GM12878 (cell line): ENCODE measurements at regions not wholly inside any gene's neighbourhood (a gene's known extent, or its start where the extent isn't known, plus 50 kb on each side); places are given as distances from the start of the nearest gene placed in this dataset.

Experiments used
- ATAC-seq: fragments of 200-7000 bp; cut with Tn5 transposase; 3 replicates; pipeline ENCODE4 v1.9.1; 2020; ENCODE audit warnings: mild to moderate bottlenecking, moderate library complexity
- BruUV-seq: library from RNA; stranded (reverse); fragments of 400-500 nt; replicated peaks from 2 replicates; lab custom pipeline; 2021; lab: Mats Ljungman, UMichigan
- CTCF ChIA-PET: fragments of 300-600 bp; sonication (Branson Sonifier 250); formaldehyde crosslinking; extraction: SDS; loops from one replicate; lab custom pipeline; 2021; ENCODE audit warnings: inconsistent platforms; lab: Yijun Ruan, JAX
- POLR2A ChIA-PET: fragments of 350-600 bp; formaldehyde crosslinking; extraction: SDS; loops from one replicate; lab custom pipeline; 2021; ENCODE audit warnings: inconsistent platforms; lab: Charles Lee
- RAD21 ChIA-PET: fragments of 300-600 bp; sonication (Branson Sonifier 250); formaldehyde crosslinking; loops from one replicate; lab custom pipeline; 2023; ENCODE audit warnings: antibody characterized with exemption; ENCODE audit not compliant: unreplicated experiment; lab: Charles Lee
- SMC1A ChIA-PET: fragments of 300-600 bp; sonication (Branson Sonifier 250); formaldehyde crosslinking; loops from one replicate; lab custom pipeline; 2023; ENCODE audit not compliant: unreplicated experiment, uncharacterized antibody; lab: Charles Lee
- DNase-seq: peaks from one replicate; pipeline ENCODE4 v3.0.0-alpha.2; 2011; ENCODE audit warnings: low read depth, low spot score
- FAIRE-seq: peaks from 3 replicates; lab custom pipeline; 2011; peaks lifted over from hg19 to GRCh38; lab: Jason Lieb, UNC
- H2AFZ ChIP-seq: 2 replicates; pipeline ENCODE4 v1.6.0; 2011; ENCODE audit warnings: low read depth, low read length, control low read depth; ENCODE audit not compliant: control insufficient read depth
- H3K27ac ChIP-seq: 2 replicates; pipeline ENCODE4 v1.5.1; 2011; ENCODE audit warnings: control low read depth; ENCODE audit not compliant: control insufficient read depth, insufficient read depth
- H3K27me3 ChIP-seq, 2 experiments: replicated peaks in 1 of 2; 2 replicates each; pipeline versions ENCODE4 v1.6.0 to v1.6.1; 2011; ENCODE audit warnings: low read length in 1 of 2; ENCODE audit not compliant: control insufficient read depth in 2 of 2, insufficient read depth in 2 of 2
- H3K36me3 ChIP-seq, 2 experiments: 2 replicates each; pipeline ENCODE4 v1.5.1; 2011; ENCODE audit warnings: low read length in 1 of 2; ENCODE audit not compliant: control insufficient read depth in 2 of 2, insufficient read depth in 2 of 2
- H3K4me1 ChIP-seq: 2 replicates; pipeline ENCODE4 v1.6.1; 2011; ENCODE audit warnings: mild to moderate bottlenecking, low read length, moderate library complexity, mixed read lengths; ENCODE audit not compliant: control insufficient read depth, insufficient read depth
- H3K4me2 ChIP-seq: 2 replicates; pipeline ENCODE4 v1.6.0; 2011; ENCODE audit warnings: control low read depth; ENCODE audit not compliant: control insufficient read depth, insufficient read depth
- H3K4me3 ChIP-seq: fragments of 200-600 bp; sonication (generic); 2 replicates; pipeline ENCODE4 v1.5.1; 2016
- H3K79me2 ChIP-seq: 2 replicates; pipeline ENCODE4 v1.6.0; 2011; ENCODE audit warnings: low read length; ENCODE audit not compliant: control insufficient read depth, insufficient read depth
- H3K9ac ChIP-seq: 2 replicates; pipeline ENCODE4 v1.8.0; 2011; ENCODE audit warnings: low read length, control low read depth, mixed read lengths; ENCODE audit not compliant: control insufficient read depth, insufficient read depth
- H3K9me3 ChIP-seq: replicated peaks from 3 replicates; pipeline ENCODE4 v1.5.1; 2011; ENCODE audit warnings: mild to moderate bottlenecking, low read length; ENCODE audit not compliant: control insufficient read depth, insufficient read depth
- H4K20me1 ChIP-seq: 2 replicates; pipeline ENCODE4 v1.6.0; 2011; ENCODE audit not compliant: control insufficient read depth, insufficient read depth
- BHLHE40 ChIP-seq, 2 experiments: fragments of 450-650 bp in 1 of 2; IDR thresholded peaks; 2 replicates each; pipeline ENCODE4 v1.6.1; 2011 to 2017; ENCODE audit warnings: low read depth in 2 of 2, borderline replicate concordance in 1 of 2, improper control_type of control experiment in 1 of 2, low read length in 1 of 2, mild to moderate bottlenecking in 1 of 2
- BMI1 ChIP-seq: fragments of 450-650 bp; IDR thresholded peaks from 2 replicates; pipeline ENCODE4 v1.6.1; 2016; ENCODE audit warnings: mild to moderate bottlenecking, moderate library complexity, borderline replicate concordance
- CBX5 ChIP-seq: sonication (generic); IDR thresholded peaks from 2 replicates; pipeline ENCODE4 v1.6.1; 2016; ENCODE audit warnings: low read depth, moderate library complexity, mild to moderate bottlenecking, inconsistent platforms
- DPF2 ChIP-seq: fragments of 450-650 bp; IDR thresholded peaks from 2 replicates; pipeline ENCODE4 v1.6.1; 2017; ENCODE audit warnings: mild to moderate bottlenecking
- EGR1 ChIP-seq, 2 experiments: IDR thresholded peaks; 1 replicate in 1 of 2; 2 replicates in 1 of 2; pipeline ENCODE4 v1.6.1; 2011 to 2012; ENCODE audit warnings: low read depth in 2 of 2, low read length in 2 of 2, borderline replicate concordance in 1 of 2, mild to moderate bottlenecking in 1 of 2, moderate library complexity in 1 of 2
- NFYB ChIP-seq: IDR thresholded peaks from 2 replicates; pipeline ENCODE4 v1.6.1; 2011; ENCODE audit warnings: low read depth, mild to moderate bottlenecking, low read length, improper control_type of control experiment, moderate library complexity; ENCODE audit not compliant: insufficient read depth
- PAX8 ChIP-seq: fragments of 450-650 bp; IDR thresholded peaks from 2 replicates; pipeline ENCODE4 v1.6.1; 2017; ENCODE audit warnings: mild to moderate bottlenecking, moderate library complexity
- YY1 ChIP-seq: IDR thresholded peaks from 2 replicates; pipeline ENCODE4 v1.6.1; 2011; ENCODE audit warnings: low read depth, mild to moderate bottlenecking, low read length
- WGBS: methylation state at CpG from one replicate; pipeline ENCODE4 v1.1.6; 2016; ENCODE audit warnings: low lambda C conversion rate; ENCODE audit not compliant: insufficient replicate concordance, insufficient coverage; ENCODE audit errors: missing lambda C conversion rate; 5-methylcytosine and 5-hydroxymethylcytosine counted together
- in situ Hi-C: fragments of 300-500 bp; cut with MboI; formaldehyde crosslinking; loops from 9 replicates; pipeline ENCODE4 v1.14.3; 2018; ENCODE audit warnings: mixed read lengths
- intact Hi-C: fragments of 100-400 bp; cut with micrococcal nuclease; formaldehyde crosslinking; loops from one replicate; pipeline ENCODE4 v1.14.2; 2022; ENCODE audit not compliant: unreplicated experiment
- TF ChIP-seq, protein P1 (sequence below): fragments of 450-650 bp; formaldehyde crosslinking; IDR thresholded peaks from 2 replicates; pipeline ENCODE4 v1.4.0; 2022; ENCODE audit warnings: mild to moderate bottlenecking, moderate library complexity

DNA sequence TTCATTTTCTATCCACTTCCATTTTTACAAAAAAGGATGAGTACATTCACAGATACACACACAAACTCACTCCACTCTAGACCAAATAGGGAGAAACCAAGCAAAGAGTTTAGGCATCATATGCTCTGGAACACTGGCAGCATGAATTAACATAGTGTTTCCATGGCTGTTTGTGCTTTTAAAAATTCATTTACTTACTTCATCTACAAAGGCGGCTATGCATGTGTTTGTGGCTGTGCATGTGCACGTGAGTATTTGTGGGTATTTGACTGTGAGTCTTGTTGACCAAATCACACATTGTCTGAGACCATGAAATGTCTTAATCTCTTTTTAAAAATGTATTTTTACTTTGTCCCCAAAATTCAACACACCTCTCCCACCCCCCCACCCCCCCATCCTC is 203.0 kb upstream of the SESN3 start:
- no peak overlapping the region for H3K27ac ChIP-seq
- POLR2A ChIA-PET, result interaction anchor here (3.6 kb wide), 1 partner anchor 9 kb away, joined by 20 read pairs; no protein-coding TSS in a partner anchor
- intact Hi-C loops, result no loop called here
- H3K36me3 ChIP-seq, result no peaks in the 10 kb centered on the region
- no peaks in the 10 kb centered on the region for H3K9me3 ChIP-seq
- H3K4me3 ChIP-seq, result no peak overlapping the region
- H3K4me1 ChIP-seq, result no peaks in the 10 kb centered on the region
- DNase-seq (no peak), ATAC-seq (no peak), FAIRE-seq (no peak)
- no peak overlapping the region for H2AFZ ChIP-seq
- no peak overlapping the region for H3K9ac ChIP-seq
- 39% methylated on average over 2 of the region's 2 CpGs for WGBS
- in situ Hi-C loops, result no loop called here
- no TSS peak for BruUV-seq
- TF ChIP-seq BHLHE40 (IDR thresholded peaks at IDR 0.05; ENCODE audit: borderline replicate concordance in 1 of 2, low read depth in 2 of 2, low read length in 1 of 2), result peak in 1 of 2 experiments; percentile 41; a peak in 2 of 4 replicates
- no peak for TF ChIP-seq EGR1 (IDR thresholded peaks at IDR 0.05; ENCODE audit: borderline replicate concordance in 1 of 2, low read depth in 2 of 2, low read length in 2 of 2)
- TF ChIP-seq, all 136 proteins: peak for 1
- no peak overlapping the region for H3K4me2 ChIP-seq
- ChIA-PET SMC1A (interaction anchor here (1.2 to 7.0 kb wide), 2 partner anchors 11 to 282 kb away, joined by 3 to 82 read pairs; no protein-coding TSS in a partner anchor), CTCF (interaction anchor here (4.9 kb wide), 1 partner anchor 11 kb away, joined by 32 read pairs; no protein-coding TSS in a partner anchor), RAD21 (interaction anchor here (0.7 to 4.2 kb wide), 2 partner anchors 9 to 173 kb away, joined by 5 to 22 read pairs; no protein-coding TSS in a partner anchor)
- peaks cover 0 to 2% of the 10 kb centered on the region in 2 experiments; a peak in 2 of 4 replicates for H3K27me3 ChIP-seq
- H3K79me2 ChIP-seq, result no peaks in the 10 kb centered on the region
- no peaks in the 10 kb centered on the region for H4K20me1 ChIP-seq

DNA sequence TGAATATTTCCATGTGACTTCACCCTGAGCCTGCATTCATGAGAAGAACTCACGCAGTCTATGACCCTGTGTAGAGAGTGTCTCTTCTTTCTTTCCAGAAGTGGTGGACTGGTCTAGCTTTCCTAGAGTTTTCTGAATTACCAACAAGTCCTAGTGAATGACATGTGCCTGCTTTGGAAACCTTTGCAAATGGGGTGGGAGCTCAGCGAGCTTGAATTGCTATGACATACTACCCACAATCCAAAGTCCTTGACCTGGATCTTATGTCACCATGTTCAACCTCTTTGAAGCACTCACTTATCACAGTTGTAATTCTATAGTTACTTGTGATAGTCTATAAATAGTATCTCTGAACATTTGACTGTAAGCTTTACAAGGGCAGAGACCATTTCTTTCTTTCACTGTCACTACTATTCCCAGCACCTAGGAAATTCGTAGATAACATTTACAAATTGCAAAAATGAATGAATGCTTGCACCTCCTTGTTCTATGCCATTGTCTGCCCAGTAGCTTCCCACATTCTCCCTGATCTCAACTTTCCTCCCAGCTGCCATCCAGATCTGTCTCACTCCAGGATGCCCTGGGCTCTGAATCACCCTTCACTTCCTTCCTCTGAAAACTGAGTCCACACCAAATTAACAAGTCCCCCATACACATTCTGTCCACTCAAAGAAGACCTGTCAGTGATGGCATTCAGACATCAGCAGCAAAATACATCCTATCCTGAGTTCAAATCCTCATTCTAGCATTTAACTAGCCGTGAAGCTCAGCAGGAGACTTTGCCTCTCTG is 201.9 kb upstream of the SESN3 start:
- Histone ChIP-seq H3K27ac (no peak overlapping the region), H3K9me3 (no peaks in the 10 kb centered on the region), H3K4me2 (no peak overlapping the region), H4K20me1 (no peaks in the 10 kb centered on the region), H3K79me2 (no peaks in the 10 kb centered on the region), H3K4me3 (no peak overlapping the region), H3K9ac (no peak overlapping the region), H3K36me3 (no peaks in the 10 kb centered on the region), H3K27me3 (peaks cover 0 to 2% of the 10 kb centered on the region in 2 experiments; a peak in 2 of 4 replicates), H2AFZ (no peak overlapping the region), H3K4me1 (no peaks in the 10 kb centered on the region)
- intact Hi-C loops, result no loop called here
- FAIRE-seq (no peak), ATAC-seq (no peak), DNase-seq (no peak)
- ChIA-PET CTCF (interaction anchor here (1.1 to 4.9 kb wide), 3 partner anchors 12 to 273 kb away, joined by 3 to 32 read pairs (median 3); no protein-coding TSS in a partner anchor), POLR2A (interaction anchor here (0.7 to 3.6 kb wide), 4 partner anchors 10 to 131 kb away, joined by 3 to 20 read pairs (median 4); no protein-coding TSS in a partner anchor), SMC1A (interaction anchor here (1.3 to 7.0 kb wide), 4 partner anchors 12 to 274 kb away, joined by 3 to 82 read pairs (median 4); no protein-coding TSS in a partner anchor), RAD21 (interaction anchor here (4.2 kb wide), 1 partner anchor 10 kb away, joined by 22 read pairs; no protein-coding TSS in a partner anchor)
- in situ Hi-C loops, result no loop called here
- WGBS, result 59% methylated on average over 4 of the region's 4 CpGs
- BruUV-seq, result no TSS peak
- TF ChIP-seq CBX5 (no peak), NFYB (no peak), DPF2 (no peak), YY1 (no peak), PAX8 (no peak), BMI1 (no peak)
- TF ChIP-seq, protein P1, sequence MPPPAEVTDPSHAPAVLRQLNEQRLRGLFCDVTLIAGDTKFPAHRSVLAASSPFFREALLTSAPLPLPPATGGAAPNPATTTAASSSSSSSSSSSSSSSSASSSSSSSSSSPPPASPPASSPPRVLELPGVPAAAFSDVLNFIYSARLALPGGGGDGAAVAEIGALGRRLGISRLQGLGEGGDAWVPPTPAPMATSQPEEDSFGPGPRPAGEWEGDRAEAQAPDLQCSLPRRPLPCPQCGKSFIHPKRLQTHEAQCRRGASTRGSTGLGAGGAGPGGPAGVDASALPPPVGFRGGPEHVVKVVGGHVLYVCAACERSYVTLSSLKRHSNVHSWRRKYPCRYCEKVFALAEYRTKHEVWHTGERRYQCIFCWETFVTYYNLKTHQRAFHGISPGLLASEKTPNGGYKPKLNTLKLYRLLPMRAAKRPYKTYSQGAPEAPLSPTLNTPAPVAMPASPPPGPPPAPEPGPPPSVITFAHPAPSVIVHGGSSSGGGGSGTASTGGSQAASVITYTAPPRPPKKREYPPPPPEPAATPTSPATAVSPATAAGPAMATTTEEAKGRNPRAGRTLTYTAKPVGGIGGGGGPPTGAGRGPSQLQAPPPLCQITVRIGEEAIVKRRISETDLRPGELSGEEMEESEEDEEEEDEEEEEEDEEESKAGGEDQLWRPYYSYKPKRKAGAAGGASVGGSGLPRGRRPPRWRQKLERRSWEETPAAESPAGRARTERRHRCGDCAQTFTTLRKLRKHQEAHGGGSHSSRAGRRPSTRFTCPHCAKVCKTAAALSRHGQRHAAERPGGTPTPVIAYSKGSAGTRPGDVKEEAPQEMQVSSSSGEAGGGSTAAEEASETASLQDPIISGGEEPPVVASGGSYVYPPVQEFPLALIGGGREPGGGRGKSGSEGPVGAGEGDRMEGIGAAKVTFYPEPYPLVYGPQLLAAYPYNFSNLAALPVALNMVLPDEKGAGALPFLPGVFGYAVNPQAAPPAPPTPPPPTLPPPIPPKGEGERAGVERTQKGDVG (CRISPR knock-in tag), result no peak
